HG02623 (cell line): ENCODE measurements at regions not wholly inside any gene's neighbourhood (a gene's known extent, or its start where the extent isn't known, plus 50 kb on each side); places are given as distances from the start of the nearest gene placed in this dataset.

Experiments used
- ATAC-seq: cut with Tn5 transposase; IDR thresholded peaks from one replicate; pipeline ENCODE4 v1.9.1; 2021; ENCODE audit warnings: moderate library complexity; ENCODE audit not compliant: unreplicated experiment

- ATAC-seq, result no peak
Observed at GRCh38 chr15:62625429-62626033, 417.0 kb upstream of the TPM1 start.

GRCh38 chr15:62626903-62627302, 415.6 kb upstream of the TPM1 start:
- ATAC-seq, result no peak

- ATAC-seq, result no peak
Observed at GRCh38 chr15:62631076-62631724, 411.3 kb upstream of the TPM1 start.

- no peak for ATAC-seq
Observed at GRCh38 chr15:62636823-62637573, 405.5 kb upstream of the TPM1 start.

GRCh38 chr15:62637574-62637897, 405.0 kb upstream of the TPM1 start:
- no peak for ATAC-seq

- no peak for ATAC-seq
Observed at GRCh38 chr15:62637950-62638619, 404.5 kb upstream of the TPM1 start.

- no peak for ATAC-seq
Observed at GRCh38 chr15:62639432-62639831, 403.1 kb upstream of the TPM1 start.

GRCh38 chr15:62639906-62640605, 402.5 kb upstream of the TPM1 start:
- no peak for ATAC-seq

- no peak for ATAC-seq
Observed at GRCh38 chr15:62641825-62642224, 400.7 kb upstream of the TPM1 start.

GRCh38 chr15:62643572-62643971, 399.0 kb upstream of the TPM1 start:
- ATAC-seq, result no peak

GRCh38 chr15:62644216-62644888, 398.2 kb upstream of the TPM1 start:
- ATAC-seq, result no peak

GRCh38 chr15:62644889-62645742, 397.4 kb upstream of the TPM1 start:
- no peak for ATAC-seq

GRCh38 chr15:62647202-62647842, 395.2 kb upstream of the TPM1 start:
- no peak for ATAC-seq

GRCh38 chr15:62647843-62648505, 394.6 kb upstream of the TPM1 start:
- ATAC-seq, result no peak

GRCh38 chr15:62648954-62649353, 393.6 kb upstream of the TPM1 start:
- no peak for ATAC-seq

- ATAC-seq, result peak; percentile 66
Observed at GRCh38 chr15:62649793-62650420, 392.6 kb upstream of the TPM1 start.

- ATAC-seq, result no peak
Observed at GRCh38 chr15:62653122-62653521, 389.4 kb upstream of the TPM1 start.

- ATAC-seq, result no peak
Observed at GRCh38 chr15:62656071-62656470, 386.5 kb upstream of the TPM1 start.
